Activated T-cell treated with anti-CD3 and anti-CD28 coated beads, Interleukin-2, amount 50 U/mL, for 48 hours (primary cell): ENCODE measurements at regions not wholly inside any gene's neighbourhood (a gene's known extent, or its start where the extent isn't known, plus 50 kb on each side); places are given as distances from the start of the nearest gene placed in this dataset.
"Not testable (repeated sequence)": the region's sequence is repeated elsewhere in the genome, so short reads cannot be mapped to it uniquely, and the experiment has no call there.

Experiments
- DNase-seq, 2 experiments: peaks; one replicate each; pipeline ENCODE4 v3.0.0-alpha.2; 2020

GRCh38 chr6:85191656-85192055, 258.2 kb upstream of the NT5E start:
- no peak for DNase-seq

- no peak for DNase-seq
Measured at GRCh38 chr6:85186546-85187175, 263.2 kb upstream of the NT5E start.

GRCh38 chr6:85185977-85186376, 263.9 kb upstream of the NT5E start:
- DNase-seq: no peak

- DNase-seq: no peak
Measured at GRCh38 chr6:85183841-85184240, 266.0 kb upstream of the NT5E start.

GRCh38 chr6:85172705-85173104, 277.2 kb upstream of the NT5E start:
- no peak for DNase-seq

GRCh38 chr6:85172161-85172560, 277.7 kb upstream of the NT5E start:
- no peak for DNase-seq

GRCh38 chr6:85169189-85169588, 280.7 kb upstream of the NT5E start:
- DNase-seq: no peak

- no peak for DNase-seq
Measured at GRCh38 chr6:85168146-85168545, 281.7 kb upstream of the NT5E start.

- DNase-seq: no peak
Measured at GRCh38 chr6:85166114-85166741, 283.7 kb upstream of the NT5E start.

- DNase-seq: no peak
Measured at GRCh38 chr6:85163156-85164080, 286.5 kb upstream of the NT5E start.

- no peak for DNase-seq
Measured at GRCh38 chr6:85157311-85157710, 292.6 kb upstream of the NT5E start.

GRCh38 chr6:85143676-85144075, 306.2 kb upstream of the NT5E start:
- no peak for DNase-seq

GRCh38 chr6:85137865-85138264, 312.0 kb upstream of the NT5E start:
- DNase-seq: no peak

GRCh38 chr6:85136310-85136709, 313.6 kb upstream of the NT5E start:
- no peak for DNase-seq

- no peak for DNase-seq
Measured at GRCh38 chr6:85135376-85136094, 314.3 kb upstream of the NT5E start.

GRCh38 chr6:85134172-85134571, 315.7 kb upstream of the NT5E start:
- DNase-seq: no peak

GRCh38 chr6:85132091-85132490, 317.8 kb upstream of the NT5E start:
- DNase-seq: no peak

GRCh38 chr6:85130743-85131142, 319.1 kb upstream of the NT5E start:
- DNase-seq: no peak

GRCh38 chr6:85129881-85130280, 320.0 kb upstream of the NT5E start:
- no peak for DNase-seq

- DNase-seq: no peak
Measured at GRCh38 chr6:85128781-85129180, 321.1 kb upstream of the NT5E start.

- DNase-seq: not testable (repeated sequence)
Measured at GRCh38 chr6:85128256-85128655, 321.6 kb upstream of the NT5E start.

- DNase-seq: no peak
Measured at GRCh38 chr6:85127696-85128243, 322.1 kb upstream of the NT5E start.

GRCh38 chr6:85127168-85127498, 322.8 kb upstream of the NT5E start:
- DNase-seq: no peak
